ENCODE measurements at regions not wholly inside any gene's neighbourhood (a gene's known extent, or its start where the extent isn't known, plus 50 kb on each side); places are given as distances from the start of the nearest gene placed in this dataset.

DNA sequence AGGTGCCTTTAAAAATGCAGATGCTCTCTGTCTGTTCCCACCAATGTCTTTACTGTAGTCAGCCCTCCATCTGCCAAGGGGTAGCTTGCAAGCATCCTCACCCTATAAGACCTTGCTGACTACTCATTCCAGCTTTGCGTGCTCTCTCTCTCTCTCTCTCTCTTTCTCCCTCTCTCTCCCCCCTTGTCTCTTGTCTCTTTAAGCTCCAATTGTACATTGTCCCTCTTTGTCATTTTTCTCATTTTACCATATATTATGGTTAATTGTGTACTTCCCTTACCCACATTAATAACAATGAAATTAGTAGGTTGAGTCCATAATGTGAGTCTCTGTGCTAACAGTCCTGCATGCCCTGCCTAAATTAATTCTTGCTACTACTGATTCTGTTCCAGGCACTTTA lies 350.2 kb upstream of the CDH4 start:
- DNase-seq (ENCODE audit: low spot score) = no peak

DNA sequence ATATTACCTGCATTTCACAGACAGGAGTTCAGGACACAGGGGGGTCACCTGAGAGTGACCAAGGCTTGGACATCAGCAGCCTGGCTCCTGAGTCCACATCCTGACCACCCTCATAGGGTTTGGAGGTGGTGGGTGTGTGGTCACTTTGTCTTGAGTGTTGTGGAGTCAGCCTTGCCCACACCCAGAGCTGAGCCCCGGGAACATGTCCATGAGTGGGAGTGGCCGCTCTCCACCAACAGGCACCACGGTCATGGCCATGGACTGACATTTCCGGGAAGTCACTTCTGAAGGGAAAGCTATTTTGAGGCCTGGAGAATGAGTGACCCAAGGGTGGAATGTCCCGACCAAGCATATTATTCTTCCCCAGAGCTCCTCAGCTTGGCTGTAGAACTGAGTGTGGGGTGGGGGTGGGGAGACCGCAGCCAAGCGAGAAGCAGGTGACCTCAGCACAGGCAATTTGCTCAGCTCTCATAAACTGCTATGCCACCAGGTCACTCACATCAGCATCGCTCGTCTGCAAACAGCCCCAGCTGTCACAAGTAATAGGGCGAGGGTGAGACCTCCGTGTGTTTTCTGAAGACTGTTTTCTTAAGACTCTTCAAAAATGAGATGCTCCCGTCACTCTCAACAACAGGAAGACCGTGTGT lies 348.6 kb upstream of the CDH4 start:
- DNase-seq (ENCODE audit: low spot score) = no peak

DNA sequence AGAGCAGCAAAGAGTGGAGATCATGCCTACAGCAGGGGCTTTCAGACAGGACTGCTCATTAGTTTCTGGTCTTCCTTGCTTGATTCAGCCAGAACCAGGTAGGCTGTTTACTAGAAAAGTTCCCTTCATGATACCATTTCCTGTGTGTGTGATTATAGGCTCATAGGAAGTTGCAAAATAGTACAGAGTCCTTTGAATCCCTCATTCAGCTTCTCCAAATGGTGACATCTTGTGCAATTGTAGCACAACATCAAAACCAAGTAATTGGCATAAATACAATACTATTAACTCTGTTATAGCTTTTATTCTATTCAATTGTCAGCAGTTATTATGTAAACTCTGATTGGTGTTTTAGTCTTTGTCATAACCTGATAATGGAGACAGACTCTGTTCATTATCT lies 347.3 kb upstream of the CDH4 start:
- no peak for DNase-seq (ENCODE audit: low spot score)

- no peak for DNase-seq (ENCODE audit: low spot score)
These were observed 346.1 kb upstream of the CDH4 start for GRCh38 chr20:60905919-60906318.

DNA sequence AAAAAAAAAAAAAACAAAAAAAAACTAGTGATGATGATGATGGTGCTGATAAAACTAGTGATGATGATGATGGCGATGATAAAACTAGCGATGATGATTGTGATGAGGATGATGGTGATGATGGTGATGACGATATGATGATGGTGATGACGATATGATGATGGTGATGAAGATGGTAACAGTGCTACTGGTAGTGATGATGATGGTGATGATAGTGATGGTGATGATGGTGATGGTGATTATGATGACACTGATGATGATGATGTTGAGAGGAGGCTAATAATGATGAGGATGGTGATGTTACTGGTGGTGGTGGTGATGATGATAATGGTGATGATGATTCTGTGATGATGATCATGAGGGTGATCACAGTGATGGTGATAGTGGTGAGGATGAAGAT lies 345.5 kb upstream of the CDH4 start:
- DNase-seq (ENCODE audit: low spot score) = no peak

- no peak for DNase-seq (ENCODE audit: low spot score)
These were observed 338.8 kb upstream of the CDH4 start for GRCh38 chr20:60913298-60913697.

- DNase-seq (ENCODE audit: low spot score) = no peak
These were observed 330.9 kb upstream of the CDH4 start for GRCh38 chr20:60921022-60921622.

DNA sequence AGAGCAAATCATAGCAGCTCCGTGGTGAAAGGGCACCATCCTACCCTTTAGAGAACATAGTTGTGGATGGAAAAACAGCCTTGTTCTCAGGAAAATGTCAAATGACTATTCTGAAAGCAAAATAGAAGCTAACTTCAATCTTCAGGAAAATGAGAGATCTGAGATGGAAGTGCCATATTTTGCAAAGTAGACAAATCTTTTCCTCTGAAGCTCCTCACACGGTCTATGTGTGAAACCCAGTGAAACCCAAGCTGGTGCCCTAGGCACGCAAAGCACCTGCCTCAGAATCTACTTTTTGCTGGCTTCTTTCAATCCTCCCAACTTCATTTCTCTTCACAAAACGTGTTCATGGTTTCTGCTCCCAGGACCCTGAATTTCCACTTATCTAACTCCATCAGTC lies 325.2 kb upstream of the CDH4 start:
- no peak for DNase-seq (ENCODE audit: low spot score)

DNA sequence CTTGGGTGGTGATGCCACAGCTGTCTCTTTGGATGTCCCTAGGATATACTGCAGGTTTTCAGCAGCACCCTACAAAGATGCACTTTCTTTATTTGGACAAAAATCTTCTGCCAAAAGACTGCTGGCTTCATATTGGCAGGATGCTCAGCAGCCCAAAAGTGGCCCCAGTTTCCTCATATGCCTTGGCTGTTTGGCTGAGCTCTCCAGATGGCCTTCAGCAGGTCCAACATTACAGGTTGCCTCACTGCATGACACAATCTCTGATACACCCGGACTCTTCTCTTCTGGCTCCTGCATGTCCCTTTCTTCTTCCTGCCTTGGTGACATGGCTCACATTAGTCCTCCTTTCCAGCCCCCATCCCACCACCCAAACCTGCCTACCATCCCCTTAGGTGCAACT lies 323.7 kb upstream of the CDH4 start:
- no peak for DNase-seq (ENCODE audit: low spot score)

DNA sequence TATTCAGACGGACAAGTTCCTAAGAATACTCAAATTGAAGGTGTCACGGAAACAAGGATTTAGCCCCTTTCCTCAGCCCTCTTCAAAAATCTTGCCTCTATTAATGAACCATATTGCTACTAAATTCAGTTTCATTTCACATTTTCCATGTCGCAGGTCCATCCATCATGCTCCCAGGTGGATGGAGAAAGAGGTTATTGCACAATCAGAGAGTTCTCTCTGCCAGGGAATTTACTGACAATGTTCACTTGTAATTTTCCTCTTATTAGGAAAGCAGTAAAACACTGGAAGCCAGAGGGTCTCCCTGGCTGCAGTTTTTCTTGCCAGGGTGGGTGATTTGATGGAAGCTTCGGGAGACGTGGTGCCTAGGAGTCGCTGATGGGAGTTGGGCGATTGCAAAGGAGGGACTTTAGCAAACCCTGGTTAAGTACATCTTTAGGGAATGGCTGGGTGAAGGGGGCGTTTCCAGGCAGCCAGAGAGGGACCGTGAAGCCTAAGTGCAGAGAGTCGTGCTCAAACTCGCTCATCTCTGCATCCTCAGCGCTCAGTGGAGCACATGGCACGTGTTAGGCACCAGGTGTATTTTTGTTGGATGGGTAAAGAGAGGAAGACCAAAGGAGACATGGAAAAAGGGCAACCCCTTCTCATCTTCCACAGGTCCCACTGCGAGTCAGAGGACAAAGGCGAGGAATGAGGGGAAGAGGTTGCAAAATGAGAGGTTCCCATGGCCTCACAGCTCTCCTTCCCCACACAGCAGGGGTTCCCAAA lies 321.9 kb upstream of the CDH4 start:
- DNase-seq (ENCODE audit: low spot score) = no peak

DNA sequence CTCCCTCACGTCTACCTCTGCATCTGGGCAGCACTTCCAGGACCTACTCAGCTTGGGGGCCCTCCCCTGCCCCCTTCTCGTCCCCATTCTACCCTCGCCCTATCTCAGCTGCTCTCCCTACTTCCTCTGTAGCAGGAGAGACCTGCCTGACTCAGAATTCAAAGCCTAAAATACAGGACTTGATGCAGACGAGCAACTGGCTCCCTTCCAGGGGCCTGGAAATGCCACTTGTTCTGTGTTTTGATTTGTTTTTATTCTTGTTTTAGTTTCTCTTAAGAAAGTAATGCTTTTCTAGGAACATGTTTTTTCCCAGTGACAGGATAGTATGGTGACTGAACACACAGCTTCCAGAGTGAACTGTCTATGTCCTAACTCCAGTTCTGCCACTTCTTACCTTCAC lies 320.4 kb upstream of the CDH4 start:
- DNase-seq (ENCODE audit: low spot score) = no peak

DNA sequence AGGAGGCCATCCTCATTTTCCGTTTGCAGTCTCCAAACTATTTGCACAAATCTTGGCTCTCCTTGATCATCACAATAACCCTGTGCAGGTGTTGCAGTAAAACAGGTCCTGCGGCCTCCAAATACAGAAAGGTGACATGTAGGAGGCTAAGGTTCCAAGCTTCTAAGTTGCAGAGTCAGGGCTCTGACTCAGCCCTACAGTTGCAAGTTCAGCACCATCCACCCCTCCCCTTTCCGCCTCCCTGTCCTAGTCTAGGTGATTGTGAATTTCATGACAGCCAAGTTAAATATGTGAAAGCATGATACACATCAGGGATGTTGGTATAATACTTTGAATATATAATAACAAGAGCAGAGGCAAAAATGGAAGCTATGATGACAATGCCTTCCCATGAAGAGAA lies 317.3 kb upstream of the CDH4 start:
- DNase-seq (ENCODE audit: low spot score) = no peak

GRCh38 chr20:60935971-60936370 lies 316.1 kb upstream of the CDH4 start:
- DNase-seq (ENCODE audit: low spot score) = no peak

DNA sequence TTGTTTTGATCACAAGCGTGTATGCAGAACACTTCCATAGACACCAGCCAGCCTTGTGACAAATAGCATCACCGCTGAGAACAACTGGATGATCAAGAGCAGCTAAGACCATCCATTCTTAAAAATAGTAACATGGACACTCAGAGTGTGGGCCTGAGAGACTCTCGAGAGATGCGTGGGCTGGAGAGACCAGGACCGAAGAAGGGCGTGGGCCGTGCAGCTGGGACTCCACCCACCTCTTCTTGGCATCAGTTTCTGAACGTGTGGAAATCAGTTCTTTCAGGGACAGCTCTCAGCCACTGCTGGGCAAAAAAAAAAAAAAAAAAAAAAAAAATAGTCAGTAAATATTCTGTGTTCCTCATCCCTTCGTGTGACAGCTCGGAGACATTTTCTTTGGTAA lies 314.5 kb upstream of the CDH4 start:
- DNase-seq (ENCODE audit: low spot score) = no peak

DNA sequence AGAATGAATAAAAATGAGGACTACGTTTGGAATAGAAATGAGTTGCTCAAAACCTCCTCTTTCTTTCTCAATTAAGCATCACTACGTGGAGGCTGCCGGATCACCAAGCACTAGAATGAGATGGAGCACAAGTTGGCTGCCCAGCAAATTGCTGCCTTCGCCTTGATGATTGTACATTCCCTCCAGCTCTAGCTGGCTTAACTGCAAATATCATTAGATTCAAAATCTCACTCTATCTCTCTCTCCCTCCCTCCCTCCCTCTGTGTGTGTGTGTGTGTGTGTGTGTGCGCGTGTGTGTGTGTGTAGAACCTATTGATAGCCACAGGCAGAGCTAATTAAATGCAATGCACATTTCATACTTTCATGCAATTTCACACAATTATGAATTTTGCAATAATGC lies 310.7 kb upstream of the CDH4 start:
- no peak for DNase-seq (ENCODE audit: low spot score)

DNA sequence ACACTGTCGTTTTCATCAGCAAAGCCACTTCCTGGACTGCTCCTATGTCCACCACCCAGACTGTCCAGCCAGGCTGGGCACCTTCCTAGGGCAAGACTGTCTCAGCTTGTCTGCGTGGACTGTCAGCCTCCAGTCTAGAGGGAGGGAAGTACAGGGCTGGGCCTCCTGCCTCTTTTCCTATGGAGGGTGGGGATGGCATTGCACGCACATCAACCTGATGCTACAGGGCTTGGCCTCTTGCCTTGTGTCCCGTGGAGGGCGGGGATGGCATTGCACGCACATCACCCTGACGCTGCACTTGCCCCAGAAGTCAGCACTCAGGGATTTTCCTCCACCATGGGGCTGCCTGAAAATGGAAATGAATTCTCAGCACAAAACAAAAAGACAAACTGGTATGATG lies 304.2 kb upstream of the CDH4 start:
- DNase-seq (ENCODE audit: low spot score) = no peak

DNA sequence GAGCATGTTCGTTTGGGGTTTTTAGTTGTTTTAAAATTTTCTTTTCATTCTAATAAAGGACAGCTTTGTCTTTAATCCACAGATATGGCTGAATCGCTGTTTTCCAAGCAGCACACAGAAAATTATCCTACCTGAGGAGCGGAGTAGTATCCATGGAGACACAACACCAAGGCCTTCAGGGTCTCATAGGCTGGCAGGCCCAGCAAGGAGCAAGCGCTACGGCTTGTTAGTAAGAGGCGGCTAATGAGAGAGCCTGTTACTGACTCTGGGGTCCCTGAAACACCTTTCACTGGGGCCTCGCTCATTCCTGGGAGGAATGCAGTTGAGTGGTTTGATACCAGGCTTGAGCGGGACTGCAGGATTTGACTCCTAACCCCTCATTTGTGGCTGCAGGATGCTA lies 303.8 kb upstream of the CDH4 start:
- DNase-seq (ENCODE audit: low spot score) = no peak

- DNase-seq (ENCODE audit: low spot score) = no peak
These were observed 301.5 kb upstream of the CDH4 start for GRCh38 chr20:60950561-60950960.

- DNase-seq (ENCODE audit: low spot score) = no peak
These were observed 301.1 kb upstream of the CDH4 start for GRCh38 chr20:60950974-60951373.

DNA sequence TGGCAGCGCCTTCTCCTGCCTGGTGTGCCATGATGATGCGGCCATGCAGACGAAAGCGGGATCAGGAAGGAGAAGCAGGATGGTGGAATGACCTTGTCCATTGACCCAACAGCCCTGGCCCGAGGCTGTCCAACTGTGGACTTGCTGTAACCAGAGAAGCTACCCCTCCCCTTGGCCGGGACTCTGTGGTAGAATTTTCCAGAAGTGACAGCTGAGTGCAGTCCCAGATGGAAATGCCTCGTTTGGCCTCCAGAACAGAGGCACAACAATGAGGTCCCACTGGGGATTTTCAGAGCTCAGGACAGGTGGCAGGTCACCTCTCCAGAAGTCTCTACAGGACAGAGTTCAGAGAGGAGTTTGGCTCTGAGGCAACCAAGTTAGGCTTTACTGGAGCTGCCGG lies 299.2 kb upstream of the CDH4 start:
- DNase-seq (ENCODE audit: low spot score) = no peak

DNA sequence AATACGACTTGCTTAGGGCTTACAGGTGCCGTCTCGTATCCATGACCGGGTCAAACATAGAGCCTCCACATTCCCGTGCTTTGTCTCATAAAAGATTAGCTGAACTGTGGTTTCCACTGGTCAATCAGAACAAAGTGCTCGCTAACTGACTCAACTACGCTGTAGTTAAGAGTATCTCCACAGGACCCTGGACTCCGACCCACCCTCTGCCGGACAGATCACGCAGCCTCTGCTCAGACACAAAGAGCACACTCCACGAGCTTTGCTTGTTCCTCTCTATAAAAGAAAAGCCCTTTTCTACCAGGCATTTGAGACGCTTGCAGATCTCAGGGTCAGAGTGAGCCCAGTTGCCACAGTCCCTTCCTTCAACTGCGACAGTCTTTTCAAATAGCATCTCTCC lies 298.7 kb upstream of the CDH4 start:
- DNase-seq (ENCODE audit: low spot score) = no peak

GRCh38 chr20:60955706-60956105 lies 296.4 kb upstream of the CDH4 start:
- no peak for DNase-seq (ENCODE audit: low spot score)

GRCh38 chr20:60956194-60956593 lies 295.9 kb upstream of the CDH4 start:
- DNase-seq (ENCODE audit: low spot score) = no peak

GRCh38 chr20:60957621-60958020 lies 294.4 kb upstream of the CDH4 start:
- DNase-seq (ENCODE audit: low spot score) = no peak
